GM13977 (cell line): ENCODE measurements at regions not wholly inside any gene's neighbourhood (a gene's known extent, or its start where the extent isn't known, plus 50 kb on each side); places are given as distances from the start of the nearest gene placed in this dataset.

Experiments used
- DNase-seq: peaks from one replicate; pipeline ENCODE4 v3.0.0; 2012; ENCODE audit warnings: low spot score
- in situ Hi-C: fragments of 300-500 bp; cut with MboI; formaldehyde crosslinking; loops from one replicate; pipeline ENCODE4 v1.12.0; 2022; ENCODE audit warnings: low sequenced_read_pairs, low pct_unique_long_range_greater_than_20kb, mixed read lengths, inconsistent platforms; ENCODE audit not compliant: unreplicated experiment
- TF ChIP-seq, protein P1 (sequence below): IDR thresholded peaks from 2 replicates; pipeline ENCODE4 v1.5.1; 2012; ENCODE audit warnings: mild to moderate bottlenecking, control low read depth; ENCODE audit not compliant: insufficient read depth; ENCODE audit errors: extremely low read depth, missing control alignments

DNA sequence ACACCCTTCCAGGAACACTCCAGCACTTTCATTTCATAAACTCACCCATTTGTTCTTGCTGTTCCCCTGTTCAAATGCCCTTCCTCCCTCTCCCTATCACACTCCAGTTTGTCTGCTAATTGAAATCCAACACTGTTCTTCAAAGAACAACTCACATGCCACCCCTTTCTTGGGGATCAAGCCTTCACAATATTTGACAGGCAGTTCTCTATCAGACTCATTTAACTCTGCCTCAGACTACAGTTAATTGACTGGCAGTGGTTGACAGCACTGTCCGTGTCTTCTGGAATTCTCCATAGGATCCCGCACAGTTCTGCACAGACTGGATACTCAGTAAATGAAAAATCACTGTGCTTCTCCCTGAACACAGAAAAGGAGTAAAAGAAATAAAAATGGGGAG, 87.8 kb downstream of the PMP22 start:
- in situ Hi-C loops, result no loop called here
- TF ChIP-seq, protein P1, sequence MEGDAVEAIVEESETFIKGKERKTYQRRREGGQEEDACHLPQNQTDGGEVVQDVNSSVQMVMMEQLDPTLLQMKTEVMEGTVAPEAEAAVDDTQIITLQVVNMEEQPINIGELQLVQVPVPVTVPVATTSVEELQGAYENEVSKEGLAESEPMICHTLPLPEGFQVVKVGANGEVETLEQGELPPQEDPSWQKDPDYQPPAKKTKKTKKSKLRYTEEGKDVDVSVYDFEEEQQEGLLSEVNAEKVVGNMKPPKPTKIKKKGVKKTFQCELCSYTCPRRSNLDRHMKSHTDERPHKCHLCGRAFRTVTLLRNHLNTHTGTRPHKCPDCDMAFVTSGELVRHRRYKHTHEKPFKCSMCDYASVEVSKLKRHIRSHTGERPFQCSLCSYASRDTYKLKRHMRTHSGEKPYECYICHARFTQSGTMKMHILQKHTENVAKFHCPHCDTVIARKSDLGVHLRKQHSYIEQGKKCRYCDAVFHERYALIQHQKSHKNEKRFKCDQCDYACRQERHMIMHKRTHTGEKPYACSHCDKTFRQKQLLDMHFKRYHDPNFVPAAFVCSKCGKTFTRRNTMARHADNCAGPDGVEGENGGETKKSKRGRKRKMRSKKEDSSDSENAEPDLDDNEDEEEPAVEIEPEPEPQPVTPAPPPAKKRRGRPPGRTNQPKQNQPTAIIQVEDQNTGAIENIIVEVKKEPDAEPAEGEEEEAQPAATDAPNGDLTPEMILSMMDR, result no peak
- no peak for DNase-seq

DNA sequence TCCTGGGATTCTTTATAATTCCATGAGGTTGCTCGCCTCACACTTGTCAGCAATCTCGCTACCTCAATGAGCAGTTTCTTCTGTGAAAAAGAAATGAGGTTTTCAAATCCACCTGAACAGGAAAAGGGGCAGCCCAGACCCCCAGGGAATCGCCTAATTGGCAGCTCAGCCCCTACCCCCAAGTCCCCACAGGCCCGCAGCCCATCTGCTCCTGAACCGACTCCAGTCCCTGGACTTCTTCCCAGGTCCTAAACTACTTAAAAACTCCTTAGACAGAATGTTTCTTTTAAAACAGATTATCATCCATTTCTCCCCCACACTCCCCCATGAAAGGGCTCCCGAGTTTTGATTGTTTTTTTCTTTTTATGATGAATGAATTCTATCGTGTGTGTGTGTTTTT, 89.8 kb downstream of the PMP22 start:
- TF ChIP-seq, protein P1, result no peak
- DNase-seq, result no peak
- in situ Hi-C loops, result no loop called here

DNA sequence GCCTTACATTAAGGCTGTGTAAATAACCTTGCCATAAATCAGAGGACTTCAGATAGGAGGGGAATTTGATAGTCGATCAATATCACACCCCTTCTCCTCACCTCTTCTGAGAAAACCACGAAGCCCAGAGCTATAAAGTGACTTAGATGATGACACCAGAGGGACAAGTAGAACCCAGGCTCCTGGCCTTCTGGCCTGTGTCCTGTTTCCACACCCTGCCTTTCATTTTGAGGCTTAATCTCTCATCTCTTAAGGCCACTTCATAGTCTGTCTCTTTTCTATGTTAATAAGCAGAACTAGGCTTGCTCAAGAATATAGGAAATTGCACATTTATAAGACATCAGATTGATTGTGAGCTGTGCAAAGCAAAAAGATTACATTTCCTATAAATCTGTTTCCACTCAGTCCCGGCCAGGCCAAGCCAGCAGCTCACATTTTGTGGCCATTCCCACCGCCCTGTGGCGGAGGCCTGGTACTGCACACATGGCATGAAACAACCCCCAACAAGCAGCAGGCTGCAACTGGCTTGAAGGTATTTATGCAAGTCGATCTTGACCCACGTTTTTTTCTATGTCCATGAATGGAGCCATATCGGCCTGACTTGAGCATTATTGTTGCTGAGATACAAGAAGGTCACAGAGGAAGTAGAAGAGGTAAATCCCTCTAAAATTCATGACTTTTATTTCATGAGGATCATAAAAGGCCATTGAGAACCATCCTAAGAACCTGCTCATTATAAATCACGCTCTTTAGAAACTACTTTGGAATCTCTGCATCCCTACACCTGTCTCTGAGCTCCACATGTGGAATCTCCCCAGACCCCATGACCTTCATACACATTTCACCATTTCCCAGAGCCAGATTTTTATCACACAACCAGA, 93.7 kb downstream of the PMP22 start:
- in situ Hi-C loops, result no loop called here
- TF ChIP-seq, protein P1, result peak; percentile 53
- DNase-seq, result no peak

DNA sequence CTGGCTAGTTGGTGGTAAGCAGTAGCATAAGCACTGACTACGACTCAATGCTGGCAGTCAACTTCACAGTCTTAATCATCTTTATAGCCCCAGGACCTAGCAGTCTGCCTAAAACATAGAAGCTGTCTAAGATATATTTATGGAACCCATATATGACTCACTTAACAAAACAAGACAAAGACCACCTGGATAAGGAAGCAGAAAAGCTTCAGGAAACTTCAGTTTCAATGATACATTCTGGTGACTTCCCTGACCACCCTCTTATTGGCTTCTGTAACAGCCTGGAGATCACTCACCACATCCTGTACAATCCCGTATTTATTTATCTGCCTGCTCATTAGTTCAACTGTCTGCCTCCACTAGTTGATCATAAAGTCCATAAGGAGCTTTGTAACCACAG, 95.5 kb downstream of the PMP22 start:
- in situ Hi-C loops, result no loop called here
- DNase-seq, result no peak
- TF ChIP-seq, protein P1, result no peak

DNA sequence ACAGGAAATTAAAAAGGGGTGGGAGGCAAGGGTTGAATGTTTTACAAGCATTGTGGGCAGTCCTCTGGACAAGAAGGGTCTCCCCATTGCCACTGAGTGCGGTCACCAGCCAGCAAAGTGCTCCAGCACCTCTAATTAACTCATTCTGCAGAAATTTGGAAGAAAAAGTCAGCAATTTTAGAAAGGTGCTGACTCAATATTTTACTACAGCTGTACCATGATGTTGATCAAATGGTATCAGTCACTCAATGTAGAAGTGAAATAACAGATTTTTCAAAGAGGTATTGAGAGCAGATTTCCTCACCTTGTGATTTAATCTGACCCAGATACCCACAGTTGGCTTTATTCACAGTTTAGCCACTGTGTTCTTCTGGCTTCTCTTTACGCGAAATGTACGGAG, 96.7 kb downstream of the PMP22 start:
- in situ Hi-C loops, result no loop called here
- no peak for DNase-seq
- TF ChIP-seq, protein P1, result no peak

DNA sequence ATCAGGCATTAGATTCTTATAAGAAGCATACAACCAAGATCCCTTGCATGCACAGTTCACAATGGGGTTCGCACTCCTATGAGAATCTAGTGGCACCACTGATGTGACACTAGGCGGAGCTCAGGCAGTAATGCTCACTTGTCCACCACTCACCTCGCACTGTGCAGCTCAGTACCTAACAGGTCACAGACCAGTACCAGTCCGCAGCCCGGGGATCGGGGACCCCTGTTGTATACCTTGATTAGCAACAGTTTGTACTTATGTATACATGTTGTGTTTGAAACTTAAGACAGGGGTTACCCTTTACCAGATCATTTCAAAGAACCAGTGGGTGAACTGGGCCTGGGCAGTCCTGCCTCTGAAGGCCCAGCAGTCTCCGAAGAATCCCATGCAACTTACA, 103.7 kb downstream of the PMP22 start:
- TF ChIP-seq, protein P1, result no peak
- no peak for DNase-seq
- in situ Hi-C loops, result no loop called here
